IMR-90 (cell line): ENCODE measurements at regions not wholly inside any gene's neighbourhood (a gene's known extent, or its start where the extent isn't known, plus 50 kb on each side); places are given as distances from the start of the nearest gene placed in this dataset.

Source experiments
- ATAC-seq: fragments of 200-7000 bp; cut with Tn5 transposase; 2 replicates; pipeline ENCODE4 v1.9.1; 2020; ENCODE audit warnings: low read depth, mild to moderate bottlenecking, moderate library complexity
- BruUV-seq: library from RNA; stranded (reverse); fragments of 400-500 nt; replicated peaks from 2 replicates; lab custom pipeline; 2021; lab: Mats Ljungman, UMichigan
- CTCF ChIA-PET: fragments of 300-600 bp; formaldehyde crosslinking; extraction: SDS; loops from one replicate; lab custom pipeline; 2021; ENCODE audit warnings: antibody characterized with exemption; lab: Yijun Ruan, JAX
- POLR2A ChIA-PET: fragments of 300-600 bp; sonication (Branson Sonifier 250); formaldehyde crosslinking; loops from one replicate; lab custom pipeline; 2022; ENCODE audit warnings: antibody characterized with exemption; ENCODE audit not compliant: unreplicated experiment; lab: Charles Lee
- DNase-seq: peaks from one replicate; pipeline ENCODE4 v3.0.0; 2013
- H2AFZ ChIP-seq: replicated peaks from 2 replicates; pipeline ENCODE3; 2013; ENCODE audit warnings: low read length, mild to moderate bottlenecking; ENCODE audit not compliant: poor library complexity
- H2AK5ac ChIP-seq: 2 replicates; pipeline ENCODE4 v1.6.1; 2013; ENCODE audit warnings: low read depth, low read length, inconsistent platforms
- H2AK9ac ChIP-seq: replicated peaks from 2 replicates; pipeline ENCODE3; 2013; ENCODE audit warnings: mild to moderate bottlenecking, low read depth, low read length, moderate library complexity; ENCODE audit not compliant: poor library complexity
- H2BK120ac ChIP-seq: 2 replicates; pipeline ENCODE4 v1.6.1; 2013; ENCODE audit warnings: low read depth, low read length, inconsistent platforms
- H2BK15ac ChIP-seq: 3 replicates; pipeline ENCODE4 v1.6.1; 2013; ENCODE audit warnings: low read depth, low read length, inconsistent platforms
- H2BK20ac ChIP-seq: 2 replicates; pipeline ENCODE4 v1.6.1; 2013; ENCODE audit warnings: low read depth, mild to moderate bottlenecking, inconsistent platforms, low read length, moderate library complexity
- H2BK5ac ChIP-seq: 2 replicates; pipeline ENCODE4 v1.6.1; 2013; ENCODE audit warnings: mild to moderate bottlenecking, low read depth, low read length, inconsistent platforms; ENCODE audit not compliant: poor library complexity, severe bottlenecking
- H3K14ac ChIP-seq: replicated peaks from 2 replicates; pipeline ENCODE4 v1.6.1; 2013; ENCODE audit warnings: low read depth, low read length, inconsistent platforms
- H3K18ac ChIP-seq: 2 replicates; pipeline ENCODE4 v1.6.1; 2013; ENCODE audit warnings: low read depth, low read length, control low read depth
- H3K23ac ChIP-seq: 2 replicates; pipeline ENCODE4 v1.6.1; 2013; ENCODE audit warnings: low read depth, low read length, inconsistent platforms
- H3K27ac ChIP-seq: 2 replicates; pipeline ENCODE4 v1.5.1; 2013; ENCODE audit warnings: mild to moderate bottlenecking, control low read depth, low read length; ENCODE audit not compliant: insufficient read depth
- H3K27me3 ChIP-seq: 2 replicates; pipeline ENCODE4 v1.6.1; 2013; ENCODE audit warnings: low read length; ENCODE audit not compliant: control insufficient read depth, insufficient read depth
- H3K36me3 ChIP-seq: 2 replicates; pipeline ENCODE4 v1.6.1; 2013; ENCODE audit warnings: low read length, mixed read lengths; ENCODE audit not compliant: control insufficient read depth, insufficient read depth
- H3K4ac ChIP-seq: 2 replicates; pipeline ENCODE4 v1.6.1; 2013; ENCODE audit warnings: low read depth, low read length, inconsistent platforms
- H3K4me1 ChIP-seq: 2 replicates; pipeline ENCODE4 v1.6.1; 2013; ENCODE audit warnings: low read length, mixed read lengths; ENCODE audit not compliant: control insufficient read depth, insufficient read depth
- H3K4me2 ChIP-seq: 2 replicates; pipeline ENCODE4 v1.6.1; 2013; ENCODE audit warnings: low read depth, mild to moderate bottlenecking, control low read depth, low read length, moderate library complexity
- H3K4me3 ChIP-seq: 2 replicates; pipeline ENCODE4 v1.5.1; 2013; ENCODE audit warnings: low read depth, mild to moderate bottlenecking, control low read depth, low read length, moderate library complexity; ENCODE audit not compliant: insufficient read depth
- H3K56ac ChIP-seq: 2 replicates; pipeline ENCODE4 v1.6.1; 2013; ENCODE audit warnings: low read length, inconsistent platforms; ENCODE audit not compliant: insufficient read depth; ENCODE audit errors: extremely low read depth
- H3K79me1 ChIP-seq, 2 experiments: 2 replicates each; pipeline ENCODE4 v1.6.1; 2013; ENCODE audit warnings: low read length in 2 of 2, inconsistent platforms in 1 of 2, low read depth in 1 of 2
- H3K9ac ChIP-seq: 2 replicates; pipeline ENCODE4 v1.6.1; 2013; ENCODE audit warnings: low read depth, low read length, control low read depth
- H3K9me1 ChIP-seq: 2 replicates; pipeline ENCODE4 v1.6.1; 2013; ENCODE audit warnings: low read length, inconsistent platforms; ENCODE audit not compliant: insufficient read depth
- H3K9me3 ChIP-seq: 2 replicates; pipeline ENCODE4 v1.6.1; 2013; ENCODE audit warnings: low read length; ENCODE audit not compliant: control insufficient read depth, insufficient read depth
- H4K20me1 ChIP-seq: 2 replicates; pipeline ENCODE4 v1.6.1; 2013; ENCODE audit warnings: low read length, inconsistent platforms; ENCODE audit not compliant: insufficient read depth
- H4K5ac ChIP-seq: 2 replicates; pipeline ENCODE4 v1.6.1; 2013; ENCODE audit warnings: mild to moderate bottlenecking, low read depth, low read length, control low read depth
- H4K8ac ChIP-seq, 2 experiments: 2 replicates each; pipeline ENCODE4 v1.6.1; 2013; ENCODE audit warnings: low read depth in 2 of 2, low read length in 2 of 2, control low read depth in 1 of 2, inconsistent platforms in 1 of 2
- H4K91ac ChIP-seq: 2 replicates; pipeline ENCODE4 v1.6.1; 2013; ENCODE audit warnings: low read depth, low read length, inconsistent platforms; ENCODE audit not compliant: insufficient read depth
- FOS ChIP-seq: fragments of 150-350 bp; IDR thresholded peaks from 2 replicates; pipeline ENCODE4 v1.6.1; 2016; ENCODE audit warnings: low read depth, low read length
- MAZ ChIP-seq: IDR thresholded peaks from 2 replicates; pipeline ENCODE4 v1.6.1; 2012; ENCODE audit warnings: low read depth, mild to moderate bottlenecking, low read length, improper control_type of control experiment, moderate library complexity, borderline replicate concordance
- NFE2L2 ChIP-seq: fragments of 150-350 bp; IDR thresholded peaks from 2 replicates; pipeline ENCODE4 v1.6.1; 2016; ENCODE audit warnings: low read depth, mild to moderate bottlenecking, low read length
- POLR2A ChIP-seq: IDR thresholded peaks from 2 replicates; pipeline ENCODE4 v1.6.1; 2012; ENCODE audit warnings: mild to moderate bottlenecking, low read depth, low read length
- WGBS, 2 experiments: methylation state at CpG; one replicate each; pipeline versions ENCODE4 v1.1.5 to v1.1.7; 2013; ENCODE audit warnings: missing lambda C conversion rate in 2 of 2; ENCODE audit not compliant: insufficient read length in 1 of 2; ENCODE audit errors: extremely low coverage in 2 of 2; 5-methylcytosine and 5-hydroxymethylcytosine counted together
- dilution Hi-C: fragments of 300-500 bp; cut with HindIII; formaldehyde crosslinking; loops from one replicate; pipeline ENCODE4 v1.14.3; 2018; ENCODE audit warnings: low sequenced_read_pairs; ENCODE audit not compliant: unreplicated experiment
- in situ Hi-C: fragments of 300-500 bp; cut with MboI; formaldehyde crosslinking; loops from 3 replicates; pipeline ENCODE4 v1.14.3; 2019; ENCODE audit warnings: low sequenced_read_pairs, inconsistent platforms, mixed read lengths
- intact Hi-C: fragments of 100-400 bp; cut with micrococcal nuclease; formaldehyde crosslinking; loops from 2 replicates; pipeline ENCODE4 v1.10.0; 2022

DNA sequence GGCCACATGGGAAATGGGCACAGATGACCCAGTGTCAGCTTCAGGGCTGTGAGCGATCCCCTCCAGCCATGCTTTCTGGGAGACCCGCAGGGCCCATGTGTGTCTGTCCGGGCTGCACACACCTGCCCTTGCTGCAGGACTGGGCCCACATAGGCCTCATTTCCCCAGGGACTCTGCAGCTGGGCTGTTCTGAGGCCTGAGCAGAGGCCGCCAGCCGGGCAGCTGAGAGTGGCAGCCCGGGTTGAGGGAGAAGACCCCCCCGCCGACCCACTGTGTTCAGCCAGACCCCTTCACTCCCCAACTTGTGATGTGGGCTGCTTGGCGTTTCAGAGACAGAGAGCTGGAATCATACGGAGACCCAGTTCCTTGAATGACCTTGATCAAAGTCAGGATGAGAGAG is 50.1 kb upstream of the DPYSL4 start:
- dilution Hi-C loops = no loop called here

More for the DNA sequence above, 50.1 kb upstream of the DPYSL4 start:
- Histone ChIP-seq H4K5ac (no peak overlapping the region), H2BK20ac (no peak overlapping the region), H2AK9ac (no peak overlapping the region), H3K14ac (no peak overlapping the region), H4K8ac (no peak overlapping the region), H3K9me3 (no peaks in the 10 kb centered on the region), H2AFZ (no peak overlapping the region), H2BK15ac (no peak overlapping the region), H2AK5ac (no peak overlapping the region), H3K4me2 (no peak overlapping the region), H3K23ac (no peak overlapping the region), H3K56ac (no peak overlapping the region), H3K4me1 (no peaks in the 10 kb centered on the region), H2BK5ac (no peak overlapping the region), H3K4me3 (no peak overlapping the region), H4K20me1 (no peaks in the 10 kb centered on the region), H3K9ac (no peak overlapping the region), H3K36me3 (no peaks in the 10 kb centered on the region), H3K79me1 (no peaks in the 10 kb centered on the region), H2BK120ac (no peak overlapping the region), H3K27me3 (peaks cover 5% of the 10 kb centered on the region), H3K4ac (no peak overlapping the region), H3K18ac (no peak overlapping the region), H3K27ac (no peak overlapping the region), H4K91ac (no peak overlapping the region), H3K9me1 (no peaks in the 10 kb centered on the region)
- WGBS, 2 experiments = no CpG with 5 or more reads among the region's 10 CpGs
- CTCF ChIA-PET = no interaction called here
- no peak for ATAC-seq
- TF ChIP-seq NFE2L2 = no peak
- no peak for TF ChIP-seq MAZ
- no peak for TF ChIP-seq FOS
- TF ChIP-seq POLR2A = no peak
- DNase-seq = no peak
- intact Hi-C loops = no loop called here
- in situ Hi-C loops = loop anchor here (10.0 kb wide), 1 partner anchor 252 kb away; no protein-coding TSS in a partner anchor
- POLR2A ChIA-PET = no interaction called here
- no TSS peak for BruUV-seq
